Neural progenitor cell (in vitro differentiated cells): ENCODE measurements at regions not wholly inside any gene's neighbourhood (a gene's known extent, or its start where the extent isn't known, plus 50 kb on each side); places are given as distances from the start of the nearest gene placed in this dataset.

Source experiments
- CTCF ChIP-seq: fragments of 200-600 bp; sonication (generic); IDR thresholded peaks from 2 replicates; pipeline ENCODE4 v1.5.1; 2017; ENCODE audit warnings: antibody characterized with exemption, mild to moderate bottlenecking
- EZH2 ChIP-seq: fragments of 200-600 bp; sonication (generic); IDR thresholded peaks from 2 replicates; pipeline ENCODE4 v1.6.1; 2017; ENCODE audit warnings: antibody characterized with exemption, mild to moderate bottlenecking, moderate library complexity
- EZH2phosphoT487 ChIP-seq: fragments of 200-600 bp; sonication (generic); IDR thresholded peaks from 2 replicates; pipeline ENCODE4 v1.6.1; 2017; ENCODE audit warnings: antibody characterized with exemption

- TF ChIP-seq CTCF (no peak), EZH2phosphoT487 (no peak), EZH2 (no peak)
These were observed 318.4 kb downstream of the GADD45G start for GRCh38 chr9:89923174-89923573.
